ENCODE measurements at regions not wholly inside any gene's neighbourhood (a gene's known extent, or its start where the extent isn't known, plus 50 kb on each side); places are given as distances from the start of the nearest gene placed in this dataset.

DNA sequence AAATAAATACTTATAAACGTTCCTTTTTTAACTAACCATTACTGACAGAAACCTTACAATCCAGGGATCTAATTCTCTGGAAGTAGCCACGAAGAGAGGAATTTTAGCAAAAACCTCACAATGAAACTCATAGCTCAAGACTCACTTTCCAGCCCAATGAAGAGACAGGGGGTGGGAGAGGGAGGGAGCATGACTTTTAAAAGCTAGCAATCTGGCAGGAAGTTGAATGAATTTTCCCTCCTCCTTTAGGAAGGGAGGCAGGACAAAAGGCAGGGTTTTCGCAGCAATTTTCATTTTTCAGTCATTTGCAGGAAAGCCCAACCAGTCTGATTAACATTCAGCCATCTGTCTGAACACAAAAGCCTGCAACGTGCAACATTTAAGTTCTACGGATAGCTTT lies 381.5 kb upstream of the PSMD7 start (continued):
- TF ChIP-seq, protein P1, sequence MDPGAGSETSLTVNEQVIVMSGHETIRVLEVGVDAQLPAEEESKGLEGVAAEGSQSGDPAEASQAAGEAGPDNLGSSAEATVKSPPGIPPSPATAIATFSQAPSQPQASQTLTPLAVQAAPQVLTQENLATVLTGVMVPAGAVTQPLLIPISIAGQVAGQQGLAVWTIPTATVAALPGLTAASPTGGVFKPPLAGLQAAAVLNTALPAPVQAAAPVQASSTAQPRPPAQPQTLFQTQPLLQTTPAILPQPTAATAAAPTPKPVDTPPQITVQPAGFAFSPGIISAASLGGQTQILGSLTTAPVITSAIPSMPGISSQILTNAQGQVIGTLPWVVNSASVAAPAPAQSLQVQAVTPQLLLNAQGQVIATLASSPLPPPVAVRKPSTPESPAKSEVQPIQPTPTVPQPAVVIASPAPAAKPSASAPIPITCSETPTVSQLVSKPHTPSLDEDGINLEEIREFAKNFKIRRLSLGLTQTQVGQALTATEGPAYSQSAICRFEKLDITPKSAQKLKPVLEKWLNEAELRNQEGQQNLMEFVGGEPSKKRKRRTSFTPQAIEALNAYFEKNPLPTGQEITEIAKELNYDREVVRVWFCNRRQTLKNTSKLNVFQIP (CRISPR knock-in tag; IDR thresholded peaks at IDR 0.05; ENCODE audit: borderline replicate concordance, low read depth): no peak
- TF ChIP-seq ZC3H10 (CRISPR knock-in tag; IDR thresholded peaks at IDR 0.05) (no peak), ZNF70 (CRISPR knock-in tag; IDR thresholded peaks at IDR 0.05) (no peak)

DNA sequence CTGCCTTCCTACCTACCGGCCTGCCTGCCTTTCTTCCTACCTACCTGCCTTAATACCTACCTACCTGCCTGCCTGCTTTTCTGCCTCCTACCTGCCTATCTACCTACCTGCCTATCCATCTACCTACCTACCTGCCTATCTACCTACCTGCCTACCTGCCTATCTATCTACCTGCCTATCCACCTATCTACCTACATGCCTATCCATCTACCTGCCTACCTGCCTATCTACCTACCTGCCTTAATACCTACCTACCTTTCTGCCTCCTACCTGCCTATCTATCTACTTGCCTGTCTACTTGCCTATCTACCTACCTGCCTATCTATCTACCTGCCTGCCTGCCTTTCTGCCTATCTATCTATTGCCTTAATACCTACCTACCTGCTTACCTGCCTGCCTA lies 383.8 kb upstream of the PSMD7 start:
- no peak for TF ChIP-seq ZC3H10 (CRISPR knock-in tag; IDR thresholded peaks at IDR 0.05)
- TF ChIP-seq, protein P2, sequence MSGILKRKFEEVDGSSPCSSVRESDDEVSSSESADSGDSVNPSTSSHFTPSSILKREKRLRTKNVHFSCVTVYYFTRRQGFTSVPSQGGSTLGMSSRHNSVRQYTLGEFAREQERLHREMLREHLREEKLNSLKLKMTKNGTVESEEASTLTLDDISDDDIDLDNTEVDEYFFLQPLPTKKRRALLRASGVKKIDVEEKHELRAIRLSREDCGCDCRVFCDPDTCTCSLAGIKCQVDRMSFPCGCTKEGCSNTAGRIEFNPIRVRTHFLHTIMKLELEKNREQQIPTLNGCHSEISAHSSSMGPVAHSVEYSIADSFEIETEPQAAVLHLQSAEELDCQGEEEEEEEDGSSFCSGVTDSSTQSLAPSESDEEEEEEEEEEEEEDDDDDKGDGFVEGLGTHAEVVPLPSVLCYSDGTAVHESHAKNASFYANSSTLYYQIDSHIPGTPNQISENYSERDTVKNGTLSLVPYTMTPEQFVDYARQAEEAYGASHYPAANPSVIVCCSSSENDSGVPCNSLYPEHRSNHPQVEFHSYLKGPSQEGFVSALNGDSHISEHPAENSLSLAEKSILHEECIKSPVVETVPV (CRISPR knock-in tag; IDR thresholded peaks at IDR 0.05): no peak
- no peak for TF ChIP-seq TOX (CRISPR knock-in tag; IDR thresholded peaks at IDR 0.05; ENCODE audit: borderline replicate concordance)
- no peak for ATAC-seq

DNA sequence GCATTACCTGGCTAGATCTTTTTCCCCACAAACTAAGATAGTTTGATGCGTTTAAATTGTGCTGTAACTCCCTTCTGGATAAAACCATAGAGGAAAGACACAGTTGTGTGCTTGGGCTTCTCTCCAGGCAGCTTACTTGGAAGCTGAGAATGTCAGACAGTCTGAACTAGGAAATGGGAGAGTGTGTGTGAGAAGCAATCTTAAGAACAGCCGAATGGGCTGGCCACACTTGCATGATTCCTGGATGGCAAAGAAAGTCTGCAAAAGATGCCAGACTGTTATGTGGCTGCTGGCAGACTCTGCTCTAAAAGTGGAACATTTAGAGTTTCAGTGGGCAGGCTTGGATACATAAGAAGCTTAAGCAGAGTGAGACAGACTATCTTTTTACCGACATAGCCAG lies 384.3 kb upstream of the PSMD7 start:
- no peak for TF ChIP-seq ZNF70 (CRISPR knock-in tag; IDR thresholded peaks at IDR 0.05)
- no peak for ATAC-seq

DNA sequence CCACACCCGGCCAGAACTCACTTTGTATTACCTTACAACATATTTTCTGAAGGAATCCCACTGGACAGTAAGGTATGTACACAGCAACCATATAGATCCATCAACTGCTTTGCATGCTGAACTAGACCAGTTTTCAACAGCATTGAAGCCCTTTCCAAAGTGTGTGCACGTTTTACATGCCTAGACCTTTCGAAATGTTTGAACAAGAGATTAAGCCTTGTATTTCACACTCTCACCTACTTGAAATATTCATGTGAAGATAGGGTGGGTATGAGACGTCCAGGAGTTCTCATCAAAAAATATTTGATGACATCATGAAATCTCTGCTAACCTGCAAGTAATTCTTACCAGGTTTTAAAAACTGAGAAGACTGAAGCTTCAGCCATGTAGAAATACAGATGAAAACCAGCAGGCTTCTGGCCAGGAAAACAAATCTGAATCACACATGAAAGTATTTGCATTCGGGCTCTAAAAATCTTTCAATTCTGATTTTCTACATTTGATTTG lies 387.0 kb upstream of the PSMD7 start:
- ATAC-seq: no peak
- TF ChIP-seq ESRRG (CRISPR knock-in tag; IDR thresholded peaks at IDR 0.05) (no peak), TOX (CRISPR knock-in tag; IDR thresholded peaks at IDR 0.05; ENCODE audit: borderline replicate concordance) (no peak), ZC3H10 (CRISPR knock-in tag; IDR thresholded peaks at IDR 0.05) (no peak), ZFP30 (CRISPR knock-in tag; IDR thresholded peaks at IDR 0.05) (no peak), PPARA (CRISPR knock-in tag; IDR thresholded peaks at IDR 0.05; ENCODE audit: borderline replicate concordance) (no peak), ARNTL (CRISPR knock-in tag; IDR thresholded peaks at IDR 0.05; ENCODE audit: borderline replicate concordance, low read depth) (no peak), ZNF8 (CRISPR knock-in tag; IDR thresholded peaks at IDR 0.05) (no peak)

DNA sequence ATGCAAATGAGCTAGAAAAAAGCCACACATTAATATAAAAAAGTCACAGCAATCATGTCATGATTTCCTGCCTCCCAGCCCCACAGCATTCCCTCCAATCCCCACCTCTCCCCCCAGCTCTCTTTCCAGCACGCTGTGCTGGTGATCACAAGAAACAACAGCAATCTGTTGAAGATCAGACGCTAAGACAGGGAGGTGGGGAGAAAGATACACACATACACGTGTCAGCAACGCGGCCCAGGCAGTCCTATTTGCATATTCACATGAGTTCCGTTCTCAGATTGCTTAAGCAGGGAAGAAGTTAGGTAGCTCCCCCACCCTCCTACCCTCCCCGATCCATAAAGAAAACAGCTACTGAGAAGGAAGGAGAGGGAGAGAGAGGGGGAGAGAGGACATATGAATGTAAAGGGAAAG lies 405.5 kb upstream of the PSMD7 start:
- ATAC-seq: no peak
- TF ChIP-seq TCF4 (CRISPR knock-in tag; IDR thresholded peaks at IDR 0.05; ENCODE audit: borderline replicate concordance) (no peak), ZNF70 (CRISPR knock-in tag; IDR thresholded peaks at IDR 0.05) (no peak), ISL1 (CRISPR knock-in tag; IDR thresholded peaks at IDR 0.05) (no peak), PPARA (CRISPR knock-in tag; IDR thresholded peaks at IDR 0.05; ENCODE audit: borderline replicate concordance) (no peak), BACH2 (CRISPR knock-in tag; IDR thresholded peaks at IDR 0.05; ENCODE audit: borderline replicate concordance) (no peak), OSR1 (CRISPR knock-in tag; IDR thresholded peaks at IDR 0.05) (no peak), ESRRG (CRISPR knock-in tag; IDR thresholded peaks at IDR 0.05) (no peak), RARB (CRISPR knock-in tag; IDR thresholded peaks at IDR 0.05) (no peak), SNAI2 (CRISPR knock-in tag; IDR thresholded peaks at IDR 0.05) (no peak), ZFP3 (CRISPR knock-in tag; IDR thresholded peaks at IDR 0.05) (no peak), ARNTL (CRISPR knock-in tag; IDR thresholded peaks at IDR 0.05; ENCODE audit: borderline replicate concordance, low read depth) (no peak), ZFP30 (CRISPR knock-in tag; IDR thresholded peaks at IDR 0.05) (no peak), ZNF8 (CRISPR knock-in tag; IDR thresholded peaks at IDR 0.05) (no peak), TOX (CRISPR knock-in tag; IDR thresholded peaks at IDR 0.05; ENCODE audit: borderline replicate concordance) (no peak)
- TF ChIP-seq, protein P2 (CRISPR knock-in tag; IDR thresholded peaks at IDR 0.05): no peak
- TF ChIP-seq, protein P3, sequence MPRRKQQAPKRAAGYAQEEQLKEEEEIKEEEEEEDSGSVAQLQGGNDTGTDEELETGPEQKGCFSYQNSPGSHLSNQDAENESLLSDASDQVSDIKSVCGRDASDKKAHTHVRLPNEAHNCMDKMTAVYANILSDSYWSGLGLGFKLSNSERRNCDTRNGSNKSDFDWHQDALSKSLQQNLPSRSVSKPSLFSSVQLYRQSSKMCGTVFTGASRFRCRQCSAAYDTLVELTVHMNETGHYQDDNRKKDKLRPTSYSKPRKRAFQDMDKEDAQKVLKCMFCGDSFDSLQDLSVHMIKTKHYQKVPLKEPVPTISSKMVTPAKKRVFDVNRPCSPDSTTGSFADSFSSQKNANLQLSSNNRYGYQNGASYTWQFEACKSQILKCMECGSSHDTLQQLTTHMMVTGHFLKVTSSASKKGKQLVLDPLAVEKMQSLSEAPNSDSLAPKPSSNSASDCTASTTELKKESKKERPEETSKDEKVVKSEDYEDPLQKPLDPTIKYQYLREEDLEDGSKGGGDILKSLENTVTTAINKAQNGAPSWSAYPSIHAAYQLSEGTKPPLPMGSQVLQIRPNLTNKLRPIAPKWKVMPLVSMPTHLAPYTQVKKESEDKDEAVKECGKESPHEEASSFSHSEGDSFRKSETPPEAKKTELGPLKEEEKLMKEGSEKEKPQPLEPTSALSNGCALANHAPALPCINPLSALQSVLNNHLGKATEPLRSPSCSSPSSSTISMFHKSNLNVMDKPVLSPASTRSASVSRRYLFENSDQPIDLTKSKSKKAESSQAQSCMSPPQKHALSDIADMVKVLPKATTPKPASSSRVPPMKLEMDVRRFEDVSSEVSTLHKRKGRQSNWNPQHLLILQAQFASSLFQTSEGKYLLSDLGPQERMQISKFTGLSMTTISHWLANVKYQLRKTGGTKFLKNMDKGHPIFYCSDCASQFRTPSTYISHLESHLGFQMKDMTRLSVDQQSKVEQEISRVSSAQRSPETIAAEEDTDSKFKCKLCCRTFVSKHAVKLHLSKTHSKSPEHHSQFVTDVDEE (CRISPR knock-in tag; IDR thresholded peaks at IDR 0.05): no peak
- TF ChIP-seq, protein P1 (CRISPR knock-in tag; IDR thresholded peaks at IDR 0.05; ENCODE audit: borderline replicate concordance, low read depth): no peak
- TF ChIP-seq, protein P4, sequence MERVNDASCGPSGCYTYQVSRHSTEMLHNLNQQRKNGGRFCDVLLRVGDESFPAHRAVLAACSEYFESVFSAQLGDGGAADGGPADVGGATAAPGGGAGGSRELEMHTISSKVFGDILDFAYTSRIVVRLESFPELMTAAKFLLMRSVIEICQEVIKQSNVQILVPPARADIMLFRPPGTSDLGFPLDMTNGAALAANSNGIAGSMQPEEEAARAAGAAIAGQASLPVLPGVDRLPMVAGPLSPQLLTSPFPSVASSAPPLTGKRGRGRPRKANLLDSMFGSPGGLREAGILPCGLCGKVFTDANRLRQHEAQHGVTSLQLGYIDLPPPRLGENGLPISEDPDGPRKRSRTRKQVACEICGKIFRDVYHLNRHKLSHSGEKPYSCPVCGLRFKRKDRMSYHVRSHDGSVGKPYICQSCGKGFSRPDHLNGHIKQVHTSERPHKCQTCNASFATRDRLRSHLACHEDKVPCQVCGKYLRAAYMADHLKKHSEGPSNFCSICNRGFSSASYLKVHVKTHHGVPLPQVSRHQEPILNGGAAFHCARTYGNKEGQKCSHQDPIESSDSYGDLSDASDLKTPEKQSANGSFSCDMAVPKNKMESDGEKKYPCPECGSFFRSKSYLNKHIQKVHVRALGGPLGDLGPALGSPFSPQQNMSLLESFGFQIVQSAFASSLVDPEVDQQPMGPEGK (CRISPR knock-in tag; IDR thresholded peaks at IDR 0.05; ENCODE audit: borderline replicate concordance): no peak

All from SK-N-SH treated with all-trans-retinoic acid at 6 μM for 48 hours (cell line).